Epidermal melanocyte (primary cell): ENCODE measurements at regions not wholly inside any gene's neighbourhood (a gene's known extent, or its start where the extent isn't known, plus 50 kb on each side); places are given as distances from the start of the nearest gene placed in this dataset.

ENCODE experiments used
- DNase-seq: peaks from one replicate; pipeline ENCODE4 v3.0.0; 2011; ENCODE audit warnings: low spot score; ENCODE audit not compliant: insufficient read length

DNA sequence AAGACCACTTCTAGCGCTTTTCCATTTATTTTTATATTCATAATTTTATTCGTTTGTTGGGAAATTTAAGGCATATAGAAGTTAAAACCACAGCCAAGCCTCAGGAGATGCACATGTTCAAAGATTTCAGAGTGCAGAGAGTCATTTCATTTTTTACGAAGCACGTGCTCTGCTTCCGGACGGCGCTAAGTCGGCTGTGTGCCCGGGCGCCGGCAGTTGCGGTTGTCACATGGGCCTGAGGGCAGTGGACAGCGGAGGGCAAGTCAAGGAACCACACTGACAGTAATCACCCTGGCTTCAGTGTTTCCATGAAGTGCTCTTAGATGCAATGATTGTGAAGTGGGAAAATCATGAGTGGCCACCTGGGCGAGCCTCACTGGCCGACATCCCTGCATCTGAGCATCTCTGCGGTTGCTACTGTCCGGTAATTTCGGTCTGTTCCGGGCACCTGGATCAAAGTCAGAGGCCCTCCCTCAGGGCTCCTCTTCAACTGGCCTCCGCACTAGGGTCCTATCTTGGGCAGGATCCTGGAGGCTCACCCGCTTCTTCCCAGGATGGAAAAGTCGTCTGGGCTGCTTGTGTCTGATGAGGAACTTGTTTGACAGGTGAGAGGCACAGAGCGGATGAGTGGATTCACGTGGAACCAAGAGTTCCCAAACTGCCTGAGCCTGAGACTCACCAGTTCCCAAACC, 90.8 kb downstream of the DACT2 start:
- no peak for DNase-seq

DNA sequence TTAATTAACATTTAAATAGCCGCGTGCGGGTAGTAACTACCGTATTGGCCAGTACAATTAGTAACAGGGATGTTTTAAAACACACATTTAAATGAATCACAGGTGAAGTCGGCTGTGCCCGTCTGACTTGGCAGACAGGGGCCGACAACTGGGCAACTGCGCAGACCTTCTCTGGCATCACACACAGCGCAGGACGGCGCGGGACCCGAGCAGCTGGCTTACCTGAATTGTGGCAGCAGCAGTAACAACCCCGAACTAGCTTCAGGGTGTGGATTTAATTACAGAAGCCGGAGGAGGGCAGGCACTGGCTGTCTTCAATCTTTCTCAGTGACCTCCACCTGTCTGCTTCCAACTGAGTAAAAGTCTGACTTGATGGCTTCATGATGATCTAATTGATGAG, 91.7 kb downstream of the DACT2 start:
- no peak for DNase-seq

DNA sequence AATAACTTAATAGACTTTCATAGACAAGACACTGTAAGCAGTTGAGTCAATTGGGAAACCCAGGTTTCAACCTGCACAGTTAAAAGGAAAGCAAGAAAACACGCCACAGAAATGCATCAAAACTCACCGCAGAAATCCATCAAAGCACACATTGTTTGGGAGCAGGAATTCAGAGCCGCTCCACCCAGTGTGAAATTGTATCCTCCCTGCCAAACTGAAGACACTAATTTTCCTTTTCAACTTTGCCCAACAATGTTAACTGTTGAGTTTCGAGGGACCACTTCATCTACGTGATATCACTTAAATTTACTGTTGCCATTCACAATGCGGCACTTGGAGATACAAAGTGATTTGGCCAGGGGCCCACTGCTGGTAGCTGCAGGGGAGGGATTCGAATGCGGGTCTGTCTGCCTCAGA, 92.7 kb downstream of the DACT2 start:
- no peak for DNase-seq

DNA sequence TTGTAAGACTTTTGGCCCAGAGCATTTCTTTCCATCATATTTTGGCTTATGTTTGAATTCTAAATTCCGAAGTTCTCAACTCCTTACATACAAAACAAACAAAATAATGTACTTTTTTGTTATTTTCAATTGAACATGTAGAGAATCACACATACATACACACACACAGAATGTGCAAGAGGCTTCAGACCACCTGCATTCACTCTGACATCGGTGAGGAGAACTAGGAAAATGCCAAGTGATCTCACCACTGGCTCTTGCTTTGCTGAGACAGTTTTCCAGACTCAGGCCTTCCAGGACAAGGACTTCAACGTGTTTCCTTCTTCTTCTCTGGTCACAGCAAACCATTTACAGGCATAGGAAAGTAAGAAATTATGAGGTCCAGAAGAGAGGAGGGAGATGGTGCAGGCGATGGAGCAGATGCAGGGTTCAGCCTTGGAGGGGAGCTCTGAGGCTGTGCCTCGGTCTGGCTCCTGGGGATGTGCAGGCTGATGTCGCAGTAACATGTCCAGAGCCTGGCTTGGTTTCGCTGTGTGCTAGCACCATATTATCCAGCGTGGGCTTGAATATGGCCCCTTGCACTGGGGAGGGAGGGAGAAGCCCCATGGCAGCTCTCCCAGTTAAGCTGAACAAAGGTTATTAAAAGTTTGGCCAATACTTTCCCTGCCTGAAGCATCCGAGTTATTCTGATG, 93.4 kb downstream of the DACT2 start:
- DNase-seq: no peak

DNA sequence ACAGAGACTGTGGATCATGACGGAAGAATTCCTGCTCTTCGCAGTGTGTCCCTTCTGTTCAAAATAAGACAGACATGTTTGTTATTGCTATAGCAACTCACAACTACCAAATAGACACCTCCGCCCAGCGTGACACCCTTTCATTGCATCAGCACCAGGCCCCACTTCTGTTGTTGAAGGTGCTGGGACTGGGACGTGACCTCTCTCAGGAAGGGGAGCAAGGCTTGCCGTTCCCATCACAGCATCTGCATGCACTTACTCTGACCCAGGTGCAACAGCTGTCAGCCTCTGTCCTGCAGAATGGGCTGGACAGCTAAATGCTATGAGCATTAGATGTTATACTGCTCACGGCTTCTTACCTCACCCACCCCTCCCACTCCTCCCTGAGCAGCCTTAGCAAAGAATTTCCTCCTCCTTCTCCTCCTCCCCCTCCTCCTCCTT, 94.1 kb downstream of the DACT2 start:
- no peak for DNase-seq

DNA sequence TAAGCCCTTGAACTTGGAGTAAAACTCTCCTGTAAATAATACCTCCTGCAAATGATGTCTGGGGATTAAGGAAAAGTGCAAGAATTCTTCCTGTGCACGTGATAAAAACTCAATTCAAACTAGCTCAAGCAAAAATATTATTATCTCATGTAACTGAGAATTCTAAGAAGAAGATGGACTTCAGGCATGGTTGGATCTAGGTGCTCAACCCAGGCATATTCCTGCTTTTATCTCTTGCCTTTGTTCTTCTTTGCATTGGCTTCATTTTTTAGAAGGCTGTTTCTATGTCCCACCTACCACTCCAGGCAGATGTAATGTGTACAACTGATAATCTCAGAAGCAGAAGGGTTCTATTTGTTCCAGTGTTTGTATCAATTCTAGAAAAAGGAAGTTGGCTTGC, 95.8 kb downstream of the DACT2 start:
- no peak for DNase-seq

DNA sequence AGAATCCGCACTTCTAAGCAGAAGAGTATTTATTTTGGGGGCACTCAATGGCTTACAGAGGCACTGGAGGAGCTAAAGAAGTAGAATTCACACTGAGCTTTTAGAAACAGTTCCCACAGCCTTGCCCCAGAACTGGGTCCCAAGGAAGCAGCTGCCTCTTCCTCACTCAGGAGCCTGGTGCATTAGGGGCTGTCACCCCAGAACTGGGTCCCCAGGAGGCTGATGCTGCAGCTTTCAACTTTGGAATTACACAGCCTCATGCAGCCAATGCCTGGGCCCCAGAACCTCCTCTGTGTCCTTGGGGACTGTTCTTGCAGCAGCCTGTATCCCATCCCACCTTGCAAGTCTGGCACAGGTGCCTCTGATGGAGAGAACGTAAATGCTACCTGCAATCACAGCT, 96.4 kb downstream of the DACT2 start:
- no peak for DNase-seq

DNA sequence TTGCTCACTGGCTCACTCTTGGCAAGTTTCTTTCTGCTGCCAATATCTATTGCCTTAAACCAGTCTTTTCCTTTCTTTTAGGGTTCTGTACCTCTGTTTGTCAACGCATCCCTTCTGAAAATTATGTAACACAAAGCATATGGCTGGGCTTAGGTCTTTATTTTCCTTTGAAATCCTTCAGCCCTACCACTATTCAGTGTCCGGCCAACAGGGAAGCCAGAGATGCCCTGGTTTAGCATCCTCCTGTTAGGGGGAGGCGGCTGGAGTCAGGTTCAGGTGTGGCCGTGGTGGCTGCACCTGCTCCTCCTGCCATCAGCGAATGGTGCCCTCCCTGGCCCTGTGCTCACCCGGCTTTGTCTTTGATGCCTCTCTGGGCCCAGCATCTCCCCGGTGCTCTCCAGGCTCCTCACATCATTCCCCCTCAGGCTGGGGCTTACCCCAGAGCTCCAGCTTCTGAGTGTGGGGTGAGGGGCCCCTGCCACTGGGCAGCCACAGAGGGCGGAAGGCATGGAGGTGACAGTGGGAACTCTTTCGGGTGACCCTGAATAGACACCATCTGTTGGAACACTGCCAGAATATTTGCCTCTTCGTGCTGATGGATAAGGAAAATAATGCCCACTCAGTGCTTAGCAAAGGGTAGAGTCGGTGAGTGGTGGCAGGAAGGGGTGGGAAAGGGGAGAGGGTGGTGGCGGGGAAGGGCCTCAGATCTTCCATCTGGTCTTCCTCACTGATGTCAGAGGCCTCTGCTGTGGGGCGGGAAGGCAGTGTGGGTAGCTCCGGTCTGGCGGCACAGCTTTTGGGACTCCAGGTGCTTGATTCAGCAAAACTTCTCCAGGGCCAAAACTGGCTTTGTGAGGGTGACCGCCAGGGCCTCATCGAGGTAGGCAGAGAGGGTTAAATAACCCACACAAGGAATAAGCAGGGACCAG, 97.2 kb downstream of the DACT2 start:
- no peak for DNase-seq

DNA sequence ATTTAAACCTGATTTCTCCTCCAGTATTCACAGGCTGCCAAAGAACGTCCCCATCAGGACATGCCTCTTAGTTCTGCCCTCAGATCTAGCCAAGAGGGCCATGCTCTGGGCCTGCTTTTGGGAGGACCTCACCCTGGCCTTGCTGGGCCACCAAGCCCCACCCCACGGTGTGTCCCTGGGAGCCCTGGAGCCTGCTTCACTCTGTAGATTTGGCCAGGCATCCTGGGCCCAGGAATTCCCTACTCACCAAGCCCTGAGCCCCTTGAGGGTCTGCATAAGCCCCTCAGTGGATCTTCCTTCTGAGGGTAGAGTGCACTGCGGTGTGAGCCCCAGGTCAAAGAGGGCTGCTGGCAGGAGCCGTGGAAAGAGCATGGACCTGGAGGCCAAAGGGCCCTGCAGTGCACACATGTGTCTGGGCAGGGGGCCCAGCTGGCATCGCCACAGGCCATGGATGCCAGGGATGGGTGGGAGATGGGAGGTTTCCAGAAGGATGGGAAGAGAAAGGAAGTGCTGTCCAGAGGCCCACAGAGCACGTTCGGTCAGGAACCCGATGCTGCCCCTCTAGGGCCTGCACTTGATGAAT, 98.0 kb downstream of the DACT2 start:
- no peak for DNase-seq

DNA sequence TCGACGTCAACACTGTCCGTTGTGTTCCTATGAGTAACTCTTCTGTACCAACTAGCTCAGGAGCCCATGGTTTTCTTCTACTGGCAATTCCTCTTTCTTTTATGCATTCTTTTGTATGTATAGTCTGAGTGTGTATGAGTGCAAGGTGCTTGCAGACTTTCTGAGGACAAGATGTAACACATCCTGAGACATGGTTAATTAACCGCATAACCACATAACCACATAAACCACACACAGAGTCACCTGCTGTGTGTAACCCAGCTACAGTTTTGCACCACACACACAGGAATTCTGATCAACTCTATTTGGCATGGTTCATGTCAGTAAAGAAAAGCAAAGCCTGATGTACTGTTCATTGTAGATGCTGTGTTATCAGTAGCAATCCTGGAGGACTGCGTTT, 98.6 kb downstream of the DACT2 start:
- no peak for DNase-seq

DNA sequence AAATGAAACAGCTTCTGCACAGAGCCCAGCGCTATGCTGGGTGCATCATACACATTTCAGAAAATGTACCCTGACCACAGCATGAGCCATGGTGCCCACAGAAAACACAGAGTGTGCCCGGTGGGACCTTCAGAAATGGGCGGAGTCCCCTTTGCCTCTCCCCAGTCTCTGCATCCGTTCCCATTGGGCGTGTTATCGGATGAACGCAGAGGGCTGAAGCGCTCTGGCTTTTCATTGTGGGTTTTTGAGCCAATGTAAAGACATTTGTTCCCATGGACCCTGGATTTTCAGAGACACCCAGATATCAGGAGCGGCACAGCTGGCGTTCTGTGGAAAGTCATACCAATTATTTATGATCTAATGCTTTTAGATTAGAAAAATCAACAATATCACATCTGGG, 99.8 kb downstream of the DACT2 start:
- no peak for DNase-seq

DNA sequence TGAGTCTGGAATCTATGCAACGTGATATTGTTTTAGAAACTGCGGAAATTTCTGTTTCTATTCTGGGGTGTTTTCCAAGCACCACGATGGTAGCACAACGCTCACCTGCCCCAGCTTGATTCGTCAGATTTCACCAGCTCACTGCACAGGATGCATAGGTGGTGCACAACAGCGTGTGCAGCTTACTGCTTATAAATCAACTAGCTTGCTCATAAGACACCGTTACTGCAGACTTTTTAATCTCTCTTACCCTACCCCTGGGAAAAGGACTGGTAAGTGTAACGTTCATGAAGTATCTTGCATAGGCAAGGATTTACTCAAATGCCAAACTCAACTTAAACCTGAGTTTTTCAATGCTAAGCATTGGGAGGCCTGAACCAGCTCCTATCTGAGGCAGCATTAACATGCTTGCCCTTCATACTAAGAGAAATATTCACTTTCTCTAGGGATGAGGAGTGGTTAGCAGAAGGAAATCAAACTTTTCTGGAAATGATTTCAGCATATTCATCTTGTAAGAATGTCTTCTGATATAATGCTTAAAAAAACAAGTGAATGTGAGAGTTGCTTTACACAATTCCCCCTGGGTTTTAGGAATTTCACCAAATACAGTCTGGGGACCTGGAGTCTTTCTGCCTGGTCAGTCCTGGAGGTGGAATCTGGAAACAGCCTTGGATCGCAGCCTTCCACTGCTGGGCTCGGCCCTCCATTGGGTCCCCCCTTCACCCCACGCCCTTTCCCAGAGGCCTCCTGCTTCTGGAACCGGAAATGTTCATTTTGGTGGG, 100.6 kb downstream of the DACT2 start:
- no peak for DNase-seq

DNA sequence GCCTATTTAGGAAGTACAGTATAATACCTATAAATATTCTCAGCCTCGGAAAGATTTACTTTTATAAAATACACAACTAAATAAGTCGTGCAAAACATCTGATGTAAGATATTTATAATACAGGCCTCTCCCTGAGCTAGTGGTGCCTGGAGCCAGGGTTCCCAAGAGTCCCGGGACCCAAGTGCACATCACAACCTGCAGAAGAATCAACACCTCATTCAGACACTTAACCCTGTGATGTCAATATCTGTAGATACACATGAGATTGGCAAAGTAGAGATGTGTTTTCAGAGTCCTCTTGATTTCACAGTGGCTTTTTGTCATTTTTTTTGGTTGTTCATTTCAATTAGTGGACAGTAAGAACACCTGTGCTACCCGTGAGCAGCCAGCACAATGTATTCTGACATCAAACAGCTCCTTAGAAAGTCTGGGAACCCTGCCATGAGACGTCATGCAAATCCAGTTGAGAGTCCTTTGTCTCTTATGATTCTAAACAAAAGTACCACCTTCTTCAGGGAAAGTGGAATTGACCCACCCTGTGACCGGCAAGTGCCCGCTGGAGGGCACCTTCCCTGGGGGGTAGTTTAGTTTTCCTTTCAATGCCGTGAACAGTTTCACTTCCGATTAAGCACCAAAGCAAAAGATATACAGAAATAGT, 101.6 kb downstream of the DACT2 start:
- no peak for DNase-seq

DNA sequence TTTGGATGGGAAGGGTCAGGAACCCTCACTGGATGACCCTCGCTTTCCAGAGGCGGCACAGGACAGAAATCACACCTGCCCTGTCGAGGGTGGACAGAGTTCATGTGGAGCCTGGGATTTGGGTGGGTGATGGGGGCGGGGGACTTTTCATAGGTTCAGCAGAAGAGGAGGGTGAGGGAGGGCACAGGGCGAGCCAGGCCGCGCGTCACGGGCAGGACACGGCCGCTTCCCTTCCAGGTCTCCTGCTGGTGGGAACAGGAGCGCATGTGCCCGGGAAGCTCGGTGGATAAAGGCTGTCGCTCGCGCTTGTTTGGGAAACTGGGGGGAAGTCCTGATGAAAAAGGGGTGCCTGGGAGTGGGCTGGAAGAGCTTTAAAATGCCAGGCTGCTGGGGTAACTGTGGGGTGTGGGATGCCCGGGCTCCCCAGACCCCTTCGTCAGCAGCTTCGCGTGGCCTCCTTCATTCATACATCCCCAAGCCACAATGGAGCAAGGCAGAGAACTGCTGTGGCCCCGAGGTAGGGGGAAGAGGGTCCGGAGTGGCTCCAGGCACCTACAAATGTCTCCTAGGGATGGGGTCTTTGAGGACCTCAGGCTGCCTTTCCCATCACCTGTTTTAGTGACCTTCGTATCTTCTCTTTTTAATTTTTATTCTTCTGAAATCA, 102.2 kb downstream of the DACT2 start:
- no peak for DNase-seq

DNA sequence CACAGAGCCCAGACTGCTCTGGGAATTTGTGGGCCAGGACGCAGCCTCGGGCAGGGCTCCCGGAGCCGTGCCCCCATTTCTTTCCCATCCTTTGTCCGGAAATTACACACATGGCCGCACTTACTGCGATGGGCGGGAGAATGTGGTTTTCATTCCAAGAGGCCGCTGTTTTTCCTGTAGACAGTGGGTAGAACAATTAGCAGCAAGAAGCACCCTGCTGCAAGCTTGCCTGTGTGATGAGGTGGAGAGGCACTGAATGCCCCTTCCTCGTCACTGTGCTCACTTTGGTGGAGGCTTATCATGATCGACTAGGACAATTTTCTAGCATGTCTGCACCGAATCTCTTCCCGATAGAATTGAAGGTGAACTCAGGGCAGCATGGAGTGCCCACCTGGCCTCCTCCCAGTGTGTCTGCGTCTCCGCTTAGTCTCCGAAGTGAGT, 102.8 kb downstream of the DACT2 start:
- no peak for DNase-seq

DNA sequence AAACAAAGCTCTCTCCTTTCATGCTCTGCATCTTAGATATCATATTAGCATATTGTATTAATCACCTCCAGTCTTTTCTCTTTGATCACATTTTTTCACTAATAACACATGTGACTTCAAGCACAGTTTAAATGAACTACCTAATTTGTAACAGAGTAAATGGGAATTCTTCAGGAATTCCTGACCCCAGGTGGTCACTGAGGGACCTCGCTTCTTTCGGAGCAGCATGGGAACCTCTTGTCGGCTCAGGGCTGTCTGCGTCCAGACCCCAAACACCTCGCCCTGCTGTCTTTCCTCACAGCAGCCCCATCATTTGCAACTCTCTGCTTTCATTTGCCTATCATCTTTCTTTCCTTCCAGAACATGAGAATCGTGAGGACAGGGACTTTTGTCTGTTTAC, 103.5 kb downstream of the DACT2 start:
- DNase-seq: no peak

DNA sequence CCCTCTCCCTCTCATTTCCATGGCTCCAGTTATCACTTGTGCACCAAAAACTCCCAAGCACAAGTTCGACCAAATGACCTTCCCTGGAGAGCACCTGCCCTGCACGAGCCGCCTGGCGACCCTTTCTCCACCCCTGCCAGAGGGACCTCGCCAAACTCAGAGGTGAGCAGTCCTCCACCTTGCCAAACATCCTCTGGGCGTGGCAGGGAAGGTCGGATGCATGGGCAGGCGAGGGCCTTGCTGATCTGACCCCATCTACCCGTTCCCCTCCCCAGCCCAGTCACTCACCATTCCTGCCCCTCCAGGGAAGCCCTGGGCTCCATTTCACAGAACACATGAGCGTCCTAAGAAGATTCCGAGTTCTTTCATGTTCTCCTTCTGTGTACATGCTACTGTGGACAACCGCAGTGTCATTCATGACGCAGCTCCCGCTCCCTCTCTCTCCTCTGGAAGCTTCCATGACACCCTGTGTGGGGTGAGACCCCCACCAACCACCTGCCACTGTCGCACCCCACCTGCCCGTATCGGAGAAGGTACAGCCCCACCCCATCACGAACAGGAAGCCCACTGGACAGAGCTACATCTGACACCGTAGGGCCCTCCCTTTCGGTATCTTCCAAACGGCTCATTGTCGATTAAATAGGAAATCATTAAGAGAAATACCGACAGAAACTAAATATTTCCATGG, 104.3 kb downstream of the DACT2 start:
- no peak for DNase-seq

DNA sequence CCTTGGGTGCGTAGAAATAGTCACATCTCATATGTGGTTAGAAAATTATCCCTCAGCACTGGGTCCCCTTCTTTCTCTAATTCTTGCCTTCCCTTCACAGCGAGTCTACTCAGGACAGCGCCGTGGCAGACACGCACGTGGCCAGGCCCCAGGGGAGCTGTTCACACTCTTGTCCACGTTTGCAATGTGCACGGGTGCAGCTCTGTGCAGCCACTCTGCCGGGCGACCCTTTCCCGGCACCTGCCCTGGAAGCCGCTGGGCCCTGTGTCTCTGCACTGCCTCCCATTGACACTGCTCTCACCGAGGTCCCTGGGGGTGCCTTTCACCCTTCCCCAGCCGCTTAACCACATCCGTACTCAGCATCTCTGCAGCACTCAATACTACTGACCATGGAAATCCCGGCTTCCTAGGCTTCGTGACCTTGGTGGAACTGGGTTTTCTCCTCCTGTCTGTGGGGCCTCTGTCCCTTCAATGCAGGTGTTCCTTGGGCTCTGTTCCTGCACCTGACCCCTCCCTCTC, 104.9 kb downstream of the DACT2 start:
- DNase-seq: no peak

DNA sequence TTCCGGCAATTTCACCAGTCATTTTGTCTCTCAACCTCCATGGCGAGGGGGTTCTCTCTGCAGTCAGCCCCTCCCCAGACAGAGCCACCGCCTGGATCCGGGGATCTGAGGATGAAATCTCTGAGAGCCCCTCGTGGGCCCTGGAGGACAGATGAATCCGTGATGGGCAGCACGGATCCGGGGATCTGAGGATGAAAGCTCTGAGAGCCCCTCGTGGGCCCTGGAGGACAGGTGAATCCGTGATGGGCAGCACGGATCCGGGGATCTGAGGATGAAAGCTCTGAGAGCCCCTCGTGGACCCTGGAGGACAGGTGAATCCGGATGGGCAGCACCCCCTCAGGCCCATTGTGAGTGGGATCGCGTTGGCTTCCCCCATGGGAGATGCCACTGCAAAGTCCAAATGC, 106.5 kb downstream of the DACT2 start:
- DNase-seq: no peak
